Panc1 (cell line): ENCODE measurements at regions not wholly inside any gene's neighbourhood (a gene's known extent, or its start where the extent isn't known, plus 50 kb on each side); places are given as distances from the start of the nearest gene placed in this dataset.

Experiments used
- POLR2AphosphoS5 ChIP-seq: IDR thresholded peaks from 2 replicates; pipeline ENCODE4 v1.6.1; 2012; ENCODE audit warnings: mild to moderate bottlenecking, low read depth, low read length, moderate library complexity
- TCF7L2 ChIP-seq: IDR thresholded peaks from 2 replicates; pipeline ENCODE4 v1.6.1; 2011; ENCODE audit warnings: mild to moderate bottlenecking, low read depth, low read length, inconsistent platforms
- TF ChIP-seq, protein P1 (sequence below): fragments of 450-650 bp; IDR thresholded peaks from 2 replicates; pipeline ENCODE4 v1.5.1; 2017; ENCODE audit warnings: mild to moderate bottlenecking

DNA sequence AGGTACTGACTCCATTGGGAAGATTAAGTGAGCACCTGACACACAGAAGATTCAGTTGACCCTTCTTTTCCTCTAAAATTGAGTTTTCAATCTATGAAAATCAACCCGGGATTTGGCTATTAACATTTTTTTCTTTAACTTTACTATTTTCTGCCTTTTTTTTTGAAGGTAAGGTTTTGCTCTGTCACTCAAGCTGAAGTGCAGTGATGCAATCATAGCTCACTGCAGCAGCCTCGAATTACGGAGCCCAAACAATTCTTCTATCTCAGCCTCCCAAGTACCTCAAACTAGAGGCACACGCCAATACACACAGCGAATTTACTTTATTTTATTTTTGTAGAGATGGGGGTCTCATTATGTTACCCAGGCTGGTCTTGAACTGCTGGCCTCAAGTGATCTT lies 1029.5 kb downstream of the MCTP2 start:
- TF ChIP-seq, protein P1, sequence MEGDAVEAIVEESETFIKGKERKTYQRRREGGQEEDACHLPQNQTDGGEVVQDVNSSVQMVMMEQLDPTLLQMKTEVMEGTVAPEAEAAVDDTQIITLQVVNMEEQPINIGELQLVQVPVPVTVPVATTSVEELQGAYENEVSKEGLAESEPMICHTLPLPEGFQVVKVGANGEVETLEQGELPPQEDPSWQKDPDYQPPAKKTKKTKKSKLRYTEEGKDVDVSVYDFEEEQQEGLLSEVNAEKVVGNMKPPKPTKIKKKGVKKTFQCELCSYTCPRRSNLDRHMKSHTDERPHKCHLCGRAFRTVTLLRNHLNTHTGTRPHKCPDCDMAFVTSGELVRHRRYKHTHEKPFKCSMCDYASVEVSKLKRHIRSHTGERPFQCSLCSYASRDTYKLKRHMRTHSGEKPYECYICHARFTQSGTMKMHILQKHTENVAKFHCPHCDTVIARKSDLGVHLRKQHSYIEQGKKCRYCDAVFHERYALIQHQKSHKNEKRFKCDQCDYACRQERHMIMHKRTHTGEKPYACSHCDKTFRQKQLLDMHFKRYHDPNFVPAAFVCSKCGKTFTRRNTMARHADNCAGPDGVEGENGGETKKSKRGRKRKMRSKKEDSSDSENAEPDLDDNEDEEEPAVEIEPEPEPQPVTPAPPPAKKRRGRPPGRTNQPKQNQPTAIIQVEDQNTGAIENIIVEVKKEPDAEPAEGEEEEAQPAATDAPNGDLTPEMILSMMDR: no peak
- no peak for TF ChIP-seq TCF7L2
- no peak for TF ChIP-seq POLR2AphosphoS5
